H1 (cell line): ENCODE measurements at regions not wholly inside any gene's neighbourhood (a gene's known extent, or its start where the extent isn't known, plus 50 kb on each side); places are given as distances from the start of the nearest gene placed in this dataset.

Source experiments
- CTCF ChIA-PET: fragments of 300-600 bp; sonication (Branson Sonifier 250); formaldehyde crosslinking; loops from one replicate; lab custom pipeline; 2021; ENCODE audit not compliant: partially characterized antibody; lab: Charles Lee
- POLR2A ChIA-PET: fragments of 300-600 bp; sonication (Branson Sonifier 250); formaldehyde crosslinking; loops from one replicate; lab custom pipeline; 2021; ENCODE audit warnings: inconsistent platforms; ENCODE audit not compliant: partially characterized antibody; lab: Charles Lee
- DNase-seq, 2 experiments: peaks; one replicate each; pipeline versions ENCODE4 v3.0.0 to v3.0.0-alpha.2; 2010 to 2022; ENCODE audit warnings: low spot score in 2 of 2, low read depth in 1 of 2, mixed read lengths in 1 of 2
- FAIRE-seq: peaks from 2 replicates; lab custom pipeline; 2011; peaks lifted over from hg19 to GRCh38; lab: Jason Lieb, UNC
- H2AFZ ChIP-seq: 2 replicates; pipeline ENCODE4 v1.8.1; 2012; ENCODE audit warnings: low read length, inconsistent platforms
- H2AK5ac ChIP-seq: 2 replicates; pipeline ENCODE4 v1.6.1; 2013; ENCODE audit warnings: low read depth, low read length
- H2BK120ac ChIP-seq: replicated peaks from 2 replicates; pipeline ENCODE3; 2013; ENCODE audit warnings: low read depth, low read length, inconsistent platforms
- H2BK12ac ChIP-seq: 2 replicates; pipeline ENCODE4 v1.6.1; 2013; ENCODE audit warnings: low read depth, low read length
- H2BK15ac ChIP-seq: 2 replicates; pipeline ENCODE4 v1.6.1; 2013; ENCODE audit warnings: low read length
- H2BK20ac ChIP-seq: 2 replicates; pipeline ENCODE4 v1.6.1; 2013; ENCODE audit warnings: low read length
- H2BK5ac ChIP-seq: 2 replicates; pipeline ENCODE4 v1.6.1; 2013; ENCODE audit warnings: low read depth, low read length
- H3K14ac ChIP-seq: 2 replicates; pipeline ENCODE4 v1.6.1; 2013; ENCODE audit warnings: inconsistent platforms; ENCODE audit not compliant: insufficient read length
- H3K18ac ChIP-seq: 2 replicates; pipeline ENCODE4 v1.6.1; 2013; ENCODE audit warnings: low read length; ENCODE audit errors: extremely low read depth
- H3K23ac ChIP-seq: 2 replicates; pipeline ENCODE4 v1.6.1; 2013; ENCODE audit warnings: inconsistent platforms; ENCODE audit not compliant: insufficient read length
- H3K23me2 ChIP-seq: 2 replicates; pipeline ENCODE4 v1.6.1; 2013; ENCODE audit warnings: low read depth, low read length
- H3K27ac ChIP-seq: 2 replicates; pipeline ENCODE4 v1.6.1; 2011; ENCODE audit warnings: low read depth, low read length, inconsistent platforms
- H3K27me3 ChIP-seq, 4 experiments: replicated peaks in 1 of 4; 1 replicate in 1 of 4; 2 replicates in 3 of 4; pipeline versions ENCODE4 v1.6.1 to v1.8.1; 2011 to 2013; ENCODE audit warnings: low read length in 3 of 4, mild to moderate bottlenecking in 3 of 4, inconsistent platforms in 2 of 4, mixed read lengths in 2 of 4, moderate library complexity in 1 of 4; ENCODE audit not compliant: control insufficient read depth in 3 of 4, insufficient read depth in 3 of 4; ENCODE audit errors: extremely low read depth in 1 of 4
- H3K36me3 ChIP-seq, 4 experiments: 2 replicates each; pipeline versions ENCODE4 v1.6.1 to v1.8.1; 2011 to 2013; ENCODE audit warnings: mild to moderate bottlenecking in 4 of 4, low read length in 3 of 4, moderate library complexity in 2 of 4, control low read depth in 1 of 4, inconsistent platforms in 1 of 4; ENCODE audit not compliant: insufficient read depth in 4 of 4, control insufficient read depth in 2 of 4
- H3K4ac ChIP-seq: replicated peaks from 2 replicates; pipeline ENCODE3; 2013; ENCODE audit warnings: low read length, low read depth, mixed read lengths, inconsistent platforms; ENCODE audit not compliant: insufficient read length
- H3K4me1 ChIP-seq, 4 experiments: replicated peaks in 1 of 4; 1 replicate in 1 of 4; 2 replicates in 3 of 4; pipeline versions ENCODE4 v1.6.1 to v1.8.1; 2011 to 2013; ENCODE audit warnings: low read length in 3 of 4, inconsistent platforms in 2 of 4, mixed read lengths in 1 of 4; ENCODE audit not compliant: insufficient read depth in 4 of 4, control insufficient read depth in 3 of 4
- H3K4me2 ChIP-seq, 2 experiments: 2 replicates each; pipeline versions ENCODE4 v1.6.1 to v1.8.1; 2011 to 2013; ENCODE audit warnings: low read depth in 2 of 2, low read length in 2 of 2, control low read depth in 1 of 2, inconsistent platforms in 1 of 2, mild to moderate bottlenecking in 1 of 2; ENCODE audit not compliant: insufficient read depth in 1 of 2
- H3K4me3 ChIP-seq, 4 experiments: fragments of 200-600, 300-600 bp in 1 of 4; sonication (generic), shearing (Covaris generic), sonication (Bioruptor Twin) in 1 of 4; 2 replicates each; pipeline versions ENCODE4 v1.5.1 to v1.8.1; 2011 to 2016; ENCODE audit warnings: low read length in 4 of 4, low read depth in 3 of 4, control low read depth in 2 of 4, inconsistent platforms in 2 of 4, mild to moderate bottlenecking in 2 of 4, mixed read lengths in 1 of 4, moderate library complexity in 1 of 4; ENCODE audit not compliant: insufficient read depth in 2 of 4; ENCODE audit errors: extremely low read depth in 1 of 4
- H3K56ac ChIP-seq: replicated peaks from 2 replicates; pipeline ENCODE3; 2013; ENCODE audit warnings: low read depth, mild to moderate bottlenecking, mixed read lengths, low read length, inconsistent platforms; ENCODE audit not compliant: insufficient read length
- H3K79me1 ChIP-seq: 2 replicates; pipeline ENCODE4 v1.6.1; 2013; ENCODE audit warnings: low read depth, low read length, control low read depth
- H3K79me2 ChIP-seq, 2 experiments: 2 replicates each; pipeline versions ENCODE4 v1.6.1 to v1.8.1; 2012 to 2013; ENCODE audit warnings: low read length in 2 of 2, mild to moderate bottlenecking in 2 of 2, inconsistent platforms in 1 of 2; ENCODE audit not compliant: insufficient read depth in 2 of 2, control insufficient read depth in 1 of 2
- H3K9ac ChIP-seq, 4 experiments: replicated peaks in 1 of 4; 1 replicate in 1 of 4; 2 replicates in 3 of 4; pipeline versions ENCODE4 v1.6.1 to v1.8.1; 2011 to 2013; ENCODE audit warnings: low read depth in 3 of 4, low read length in 3 of 4, control low read depth in 2 of 4, mild to moderate bottlenecking in 2 of 4, moderate library complexity in 2 of 4, inconsistent platforms in 1 of 4; ENCODE audit errors: extremely low read depth in 1 of 4
- H3K9me3 ChIP-seq, 2 experiments: 2 replicates each; pipeline versions ENCODE4 v1.6.1 to v1.8.1; 2012 to 2013; ENCODE audit warnings: mild to moderate bottlenecking in 2 of 2, moderate library complexity in 2 of 2, control low read depth in 1 of 2, inconsistent platforms in 1 of 2, low read depth in 1 of 2, low read length in 1 of 2, mixed read lengths in 1 of 2; ENCODE audit not compliant: insufficient read depth in 2 of 2
- H4K20me1 ChIP-seq, 2 experiments: replicated peaks in 1 of 2; 2 replicates each; pipeline versions ENCODE3 to v1.8.1; 2011 to 2013; ENCODE audit warnings: inconsistent platforms in 2 of 2, low read length in 2 of 2, mild to moderate bottlenecking in 1 of 2; ENCODE audit not compliant: insufficient read depth in 2 of 2, control insufficient read depth in 1 of 2
- H4K5ac ChIP-seq: 2 replicates; pipeline ENCODE4 v1.6.1; 2013; ENCODE audit warnings: low read length, low read depth, mixed read lengths, inconsistent platforms; ENCODE audit not compliant: insufficient read length
- H4K8ac ChIP-seq: 2 replicates; pipeline ENCODE4 v1.8.0; 2013; ENCODE audit warnings: mild to moderate bottlenecking, moderate library complexity, low read length, inconsistent platforms; ENCODE audit not compliant: insufficient read depth; ENCODE audit errors: extremely low read depth
- H4K91ac ChIP-seq: replicated peaks from 2 replicates; pipeline ENCODE3; 2013; ENCODE audit warnings: low read length, mixed read lengths, inconsistent platforms; ENCODE audit not compliant: insufficient read length
- ASH2L ChIP-seq: fragments of 200-600, 300-600 bp; sonication (generic); IDR thresholded peaks from one replicate; pipeline ENCODE4 v1.7.1; 2017; ENCODE audit warnings: low read length
- CBX8 ChIP-seq: fragments of 300-800, 300-1000 bp; sonication (generic); IDR thresholded peaks from 2 replicates; pipeline ENCODE4 v1.7.1; 2016; ENCODE audit warnings: low read depth, low read length, borderline replicate concordance
- CREB1 ChIP-seq: IDR thresholded peaks from 2 replicates; pipeline ENCODE4 v1.6.1; 2012; ENCODE audit warnings: inconsistent platforms
- EP300 ChIP-seq, 2 experiments: IDR thresholded peaks; 1 replicate in 1 of 2; 2 replicates in 1 of 2; pipeline ENCODE4 v1.6.1; 2011 to 2012; ENCODE audit warnings: low read depth in 2 of 2, low read length in 2 of 2, mild to moderate bottlenecking in 2 of 2, borderline replicate concordance in 1 of 2, inconsistent platforms in 1 of 2, moderate library complexity in 1 of 2
- JUN ChIP-seq: IDR thresholded peaks from 2 replicates; pipeline ENCODE4 v1.6.1; 2011; ENCODE audit warnings: low read depth, mild to moderate bottlenecking, improper control_type of control experiment, low read length
- KDM5A ChIP-seq: fragments of 200-600 bp; IDR thresholded peaks from 2 replicates; pipeline ENCODE4 v1.7.1; 2012; ENCODE audit warnings: mild to moderate bottlenecking, low read length, inconsistent platforms, mixed read lengths
- NANOG ChIP-seq: IDR thresholded peaks from 2 replicates; pipeline ENCODE4 v1.6.1; 2011; ENCODE audit warnings: low read length, low read depth, mild to moderate bottlenecking, inconsistent platforms; ENCODE audit not compliant: insufficient read depth, poor library complexity, severe bottlenecking
- NRF1 ChIP-seq: IDR thresholded peaks from 2 replicates; pipeline ENCODE4 v1.6.1; 2011; ENCODE audit warnings: mild to moderate bottlenecking, low read depth, low read length, improper control_type of control experiment
- POU5F1 ChIP-seq: IDR thresholded peaks from 2 replicates; pipeline ENCODE4 v1.6.1; 2011; ENCODE audit warnings: low read depth, mild to moderate bottlenecking, low read length, moderate library complexity
- SIX5 ChIP-seq: IDR thresholded peaks from 2 replicates; pipeline ENCODE4 v1.6.1; 2011; ENCODE audit warnings: mild to moderate bottlenecking, low read depth, low read length
- SP2 ChIP-seq: IDR thresholded peaks from 2 replicates; pipeline ENCODE4 v1.6.1; 2012; ENCODE audit warnings: mild to moderate bottlenecking, low read length, inconsistent platforms
- SUZ12 ChIP-seq: fragments of 200-600 bp; sonication (generic); IDR thresholded peaks from 2 replicates; pipeline ENCODE4 v1.6.1; 2012; ENCODE audit warnings: mild to moderate bottlenecking, inconsistent platforms, low read length, moderate library complexity, mixed read lengths
- TAF7 ChIP-seq: optimal IDR thresholded peaks from 2 replicates; pipeline ENCODE3; 2011; ENCODE audit warnings: low read depth, mild to moderate bottlenecking, inconsistent platforms, low read length, moderate library complexity, borderline replicate concordance
- TCF12 ChIP-seq: IDR thresholded peaks from 2 replicates; pipeline ENCODE4 v1.6.1; 2011; ENCODE audit warnings: low read depth, mild to moderate bottlenecking, low read length
- TEAD4 ChIP-seq: IDR thresholded peaks from 2 replicates; pipeline ENCODE4 v1.6.1; 2012; ENCODE audit warnings: low read depth, low read length, inconsistent platforms, mixed read lengths
- ZNF274 ChIP-seq: IDR thresholded peaks from 2 replicates; pipeline ENCODE4 v1.7.0; 2012; ENCODE audit warnings: low read length, borderline replicate concordance; ENCODE audit errors: extremely low read depth
- TF ChIP-seq, protein P1 (sequence below): IDR thresholded peaks from 2 replicates; pipeline ENCODE4 v1.6.1; 2011; ENCODE audit warnings: low read depth, mild to moderate bottlenecking, low read length; ENCODE audit not compliant: insufficient read depth

DNA sequence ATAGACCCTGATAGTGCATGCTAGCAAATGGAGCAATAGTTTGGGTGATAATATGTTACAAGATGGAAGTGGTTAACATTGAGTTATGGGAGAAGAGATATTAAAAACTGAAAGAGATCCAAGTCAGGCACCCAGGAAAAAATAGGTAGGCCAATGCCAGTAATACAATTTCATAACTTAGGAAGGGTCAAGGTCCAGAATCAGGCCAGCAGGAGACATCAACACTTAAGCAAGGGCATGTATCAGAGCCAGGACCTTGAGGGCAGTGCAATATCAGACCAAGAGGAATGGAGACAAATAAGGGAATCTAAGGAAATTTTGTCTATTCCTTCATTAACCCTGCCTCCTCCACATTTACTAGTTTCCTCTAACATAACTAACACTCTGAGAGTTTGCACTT, 124.1 kb upstream of the NYAP2 start:
- Histone ChIP-seq H3K79me1 (no peaks in the 10 kb centered on the region), H2BK5ac (no peak overlapping the region), H3K4me1 (no peaks in the 10 kb centered on the region), H3K56ac (no peak overlapping the region), H2BK15ac (no peak overlapping the region), H4K20me1 (no peaks in the 10 kb centered on the region), H2AFZ (no peak overlapping the region), H2BK20ac (no peak overlapping the region), H3K4ac (no peak overlapping the region), H3K27me3 (no peaks in the 10 kb centered on the region), H4K91ac (no peak overlapping the region), H3K14ac (no peak overlapping the region), H3K79me2 (no peaks in the 10 kb centered on the region), H3K9me3 (no peaks in the 10 kb centered on the region), H3K23me2 (no peaks in the 10 kb centered on the region), H2BK120ac (no peak overlapping the region), H2BK12ac (no peak overlapping the region), H3K9ac (peak overlapping the region in 1 of 4 experiments; percentile 61; a peak in 1 of 7 replicates), H3K36me3 (no peaks in the 10 kb centered on the region), H3K18ac (no peak overlapping the region), H4K8ac (no peak overlapping the region), H3K4me2 (no peak overlapping the region), H4K5ac (no peak overlapping the region), H3K23ac (no peak overlapping the region), H3K4me3 (no peak overlapping the region), H3K27ac (no peak overlapping the region), H2AK5ac (no peak overlapping the region)
- ChIA-PET CTCF (no interaction called here), POLR2A (no interaction called here)
- no peak for FAIRE-seq
- DNase-seq: no peak
- TF ChIP-seq ASH2L (no peak), TCF12 (no peak), TAF7 (no peak), POU5F1 (no peak), JUN (no peak), SIX5 (no peak), NANOG (no peak), CREB1 (no peak), NRF1 (no peak), EP300 (IDR thresholded peaks at IDR 0.05; ENCODE audit: borderline replicate concordance in 1 of 2, low read depth in 2 of 2, low read length in 2 of 2) (no peak), KDM5A (no peak), CBX8 (no peak), SUZ12 (no peak), ZNF274 (no peak), SP2 (no peak), TEAD4 (no peak)
- TF ChIP-seq, protein P1, sequence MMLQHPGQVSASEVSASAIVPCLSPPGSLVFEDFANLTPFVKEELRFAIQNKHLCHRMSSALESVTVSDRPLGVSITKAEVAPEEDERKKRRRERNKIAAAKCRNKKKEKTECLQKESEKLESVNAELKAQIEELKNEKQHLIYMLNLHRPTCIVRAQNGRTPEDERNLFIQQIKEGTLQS: no peak
